ENCODE measurements at regions not wholly inside any gene's neighbourhood (a gene's known extent, or its start where the extent isn't known, plus 50 kb on each side); places are given as distances from the start of the nearest gene placed in this dataset.

DNA sequence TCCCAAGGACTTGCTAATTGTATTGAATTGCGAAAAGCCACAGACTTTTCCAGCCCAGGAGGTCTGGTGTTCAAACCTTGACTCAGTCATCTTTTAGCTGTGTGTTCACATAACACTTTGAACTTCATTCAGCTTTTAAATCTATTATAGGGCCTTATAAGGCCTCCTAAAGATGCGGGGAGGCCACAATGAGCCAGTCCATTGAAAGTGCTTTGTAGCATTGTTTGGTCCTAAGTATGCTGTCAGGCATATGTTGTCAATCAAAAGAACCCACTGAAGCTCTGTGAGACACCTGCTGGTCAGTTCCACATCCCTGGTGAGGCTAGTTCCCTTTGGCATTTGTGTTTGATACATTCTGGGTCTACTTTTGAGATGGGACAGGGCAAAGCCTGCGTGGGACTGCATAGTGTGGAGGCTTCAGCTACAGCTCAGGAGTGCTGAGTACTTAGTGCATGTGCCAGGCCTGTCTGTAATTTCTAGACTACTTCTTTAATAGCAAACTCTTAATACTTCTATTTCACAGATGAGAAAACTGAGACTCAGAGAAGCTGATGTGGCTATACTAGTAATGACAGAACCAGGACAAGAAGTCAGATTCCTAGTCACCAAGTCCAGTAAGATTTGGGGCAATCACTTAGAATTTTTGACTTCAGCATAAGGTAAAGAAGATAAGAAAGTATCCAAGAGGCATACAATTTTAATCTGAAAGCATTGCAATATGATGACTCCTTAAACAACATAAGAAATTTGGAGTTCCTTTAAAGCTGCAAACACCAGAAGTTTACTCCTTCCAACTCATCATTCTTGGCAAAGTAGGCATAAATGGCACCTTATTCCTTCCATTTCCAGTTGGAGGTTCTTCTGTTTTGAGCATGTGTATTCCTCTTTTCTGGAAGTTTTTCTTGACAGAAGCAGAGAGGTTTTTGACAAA lies 213.0 kb downstream of the PDCD6IP start:
- POLR2A ChIA-PET = no interaction called here
- H3K36me3 ChIP-seq (replicated peaks in 1 of 2; ENCODE audit: control extremely low read depth in 1 of 2, control insufficient read depth in 1 of 2, extremely low read depth in 1 of 2, insufficient read depth in 2 of 2, low read length in 1 of 2) = no peaks in the 10 kb centered on the region
- 100% methylated on average over 2 of the region's 3 CpGs for WGBS (ENCODE audit: insufficient coverage)
- no peak overlapping the region for H2AFZ ChIP-seq (ENCODE audit: insufficient read depth, low read depth, low read length, poor library complexity, severe bottlenecking)
- peaks cover 2 to 17% of the 10 kb centered on the region in 2 donors for H3K4me1 ChIP-seq (ENCODE audit: control insufficient read depth in 2 of 2, insufficient read depth in 2 of 2, low read length in 2 of 2)
- H3K4me3 Mint-ChIP-seq = no peak overlapping the region
- CTCF ChIA-PET = no interaction called here
- no peak overlapping the region for H3K27ac Mint-ChIP-seq
- H3K27me3 ChIP-seq (replicated peaks in 1 of 4; ENCODE audit: control extremely low read depth in 1 of 4, control insufficient read depth in 3 of 4, insufficient read depth in 4 of 4, low read length in 3 of 4) = no peaks in the 10 kb centered on the region
- no peak for TF ChIP-seq CTCF (IDR thresholded peaks at IDR 0.05)
- TF ChIP-seq EZH2 (IDR thresholded peaks at IDR 0.05; ENCODE audit: borderline replicate concordance, insufficient read depth, low read depth, low read length, poor library complexity, severe bottlenecking) = no peak
- no peaks in the 10 kb centered on the region for H3K79me2 ChIP-seq (ENCODE audit: control insufficient read depth, insufficient read depth, low read length)
- H3K4me3 ChIP-seq (ENCODE audit: control extremely low read depth in 1 of 5, extremely low read depth in 1 of 5, insufficient read depth in 1 of 5, low read depth in 2 of 5, low read length in 4 of 5) = no peak overlapping the region
- no peaks in the 10 kb centered on the region for H3K9me3 Mint-ChIP-seq (ENCODE audit: insufficient read depth)
- no peak overlapping the region for H3K27ac ChIP-seq (ENCODE audit: low read length in 2 of 2)
- peaks cover 0 to 3% (median 0%) of the 10 kb centered on the region in 3 donors for H3K9me3 ChIP-seq (ENCODE audit: control extremely low read depth in 1 of 3, control insufficient read depth in 2 of 3, insufficient read depth in 1 of 3, low read length in 2 of 3)
- no peaks in the 10 kb centered on the region for H4K20me1 ChIP-seq (ENCODE audit: control insufficient read depth, insufficient read depth, low read length, poor library complexity, severe bottlenecking)
- intact Hi-C loops (cut with micrococcal nuclease) = no loop called here
- DNase-seq (no peak), ATAC-seq (ENCODE audit: low read depth) (no peak)
- peaks cover 16% of the 10 kb centered on the region for H3K4me1 Mint-ChIP-seq
- H3K9ac ChIP-seq (ENCODE audit: low read length) = no peak overlapping the region
- H3K4me2 ChIP-seq (replicated peaks; ENCODE audit: low read depth, low read length, poor library complexity, severe bottlenecking) = no peak overlapping the region
- H3K27me3 Mint-ChIP-seq = no peaks in the 10 kb centered on the region

DNA sequence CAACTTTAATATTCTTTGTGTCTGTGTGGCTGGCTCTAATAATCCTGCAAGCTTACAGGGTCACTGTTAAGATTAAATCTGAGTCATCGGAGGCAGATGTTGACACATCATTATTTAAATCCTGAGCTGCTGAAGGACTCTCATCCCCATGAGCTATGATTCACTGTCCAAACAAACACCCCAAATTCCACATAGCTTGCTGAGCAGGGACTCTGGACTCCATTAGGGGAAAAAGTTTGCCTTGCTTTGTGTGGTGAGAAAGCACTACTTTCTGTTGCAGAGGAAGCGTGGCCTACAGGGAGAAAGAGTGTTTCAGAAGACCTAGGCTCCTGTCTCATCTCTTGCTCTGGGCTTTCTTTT lies 213.7 kb downstream of the PDCD6IP start:
- no peak for ATAC-seq (ENCODE audit: low read depth)
- intact Hi-C loops (cut with micrococcal nuclease) = no loop called here
- Histone ChIP-seq H3K36me3 (replicated peaks in 1 of 2; ENCODE audit: control extremely low read depth in 1 of 2, control insufficient read depth in 1 of 2, extremely low read depth in 1 of 2, insufficient read depth in 2 of 2, low read length in 1 of 2) (no peaks in the 10 kb centered on the region), H3K4me2 (replicated peaks; ENCODE audit: low read depth, low read length, poor library complexity, severe bottlenecking) (no peak overlapping the region), H3K27ac (ENCODE audit: low read length in 2 of 2) (no peak overlapping the region), H4K20me1 (ENCODE audit: control insufficient read depth, insufficient read depth, low read length, poor library complexity, severe bottlenecking) (no peaks in the 10 kb centered on the region), H3K9me3 (ENCODE audit: control extremely low read depth in 1 of 3, control insufficient read depth in 2 of 3, insufficient read depth in 1 of 3, low read length in 2 of 3) (peaks cover 0 to 3% (median 0%) of the 10 kb centered on the region in 3 donors), H3K4me3 (ENCODE audit: control extremely low read depth in 1 of 5, extremely low read depth in 1 of 5, insufficient read depth in 1 of 5, low read depth in 2 of 5, low read length in 4 of 5) (no peak overlapping the region), H2AFZ (ENCODE audit: insufficient read depth, low read depth, low read length, poor library complexity, severe bottlenecking) (no peak overlapping the region), H3K79me2 (ENCODE audit: control insufficient read depth, insufficient read depth, low read length) (no peaks in the 10 kb centered on the region), H3K27me3 (replicated peaks in 1 of 4; ENCODE audit: control extremely low read depth in 1 of 4, control insufficient read depth in 3 of 4, insufficient read depth in 4 of 4, low read length in 3 of 4) (no peaks in the 10 kb centered on the region), H3K4me1 (ENCODE audit: control insufficient read depth in 2 of 2, insufficient read depth in 2 of 2, low read length in 2 of 2) (peaks cover 8 to 23% of the 10 kb centered on the region in 2 donors), H3K9ac (ENCODE audit: low read length) (no peak overlapping the region)
- Mint-ChIP-seq H3K9me3 (ENCODE audit: insufficient read depth) (no peaks in the 10 kb centered on the region), H3K27ac (no peak overlapping the region), H3K4me3 (no peak overlapping the region), H3K27me3 (no peaks in the 10 kb centered on the region), H3K4me1 (peaks cover 21% of the 10 kb centered on the region)
- WGBS (ENCODE audit: insufficient coverage) = no CpG with 5 or more reads among the region's 2 CpGs
- no peak for DNase-seq
- POLR2A ChIA-PET = no interaction called here
- TF ChIP-seq EZH2 (IDR thresholded peaks at IDR 0.05; ENCODE audit: borderline replicate concordance, insufficient read depth, low read depth, low read length, poor library complexity, severe bottlenecking) (no peak), CTCF (IDR thresholded peaks at IDR 0.05) (no peak)
- CTCF ChIA-PET = no interaction called here
